Neural cell (in vitro differentiated cells): ENCODE measurements at regions not wholly inside any gene's neighbourhood (a gene's known extent, or its start where the extent isn't known, plus 50 kb on each side); places are given as distances from the start of the nearest gene placed in this dataset.
A peak's percentile ranks its signal among the peaks of the same experiment; 100 is the strongest.

Experiments used
- H2AFZ ChIP-seq: fragments of 200-600, 300-800 bp; sonication (generic), shearing (Covaris generic); 2 replicates; pipeline ENCODE4 v1.6.0; 2014; ENCODE audit warnings: low read depth, mild to moderate bottlenecking, antibody characterized with exemption, low read length, moderate library complexity
- H3F3A ChIP-seq: fragments of 200-600 bp; shearing (Covaris generic); 2 replicates; pipeline ENCODE4 v1.6.1; 2016; ENCODE audit warnings: mild to moderate bottlenecking, moderate library complexity, mixed read lengths, antibody characterized with exemption, low read length; ENCODE audit not compliant: insufficient read depth, poor library complexity, severe bottlenecking
- H3K27ac ChIP-seq: fragments of 200-600, 300-800 bp; sonication (generic), shearing (Covaris generic); 2 replicates; pipeline ENCODE4 v1.5.1; 2014; ENCODE audit warnings: mild to moderate bottlenecking, low read length, moderate library complexity
- H3K27me3 ChIP-seq: fragments of 300-800, 200-600 bp; sonication (generic), shearing (Covaris generic); 2 replicates; pipeline ENCODE4 v1.6.0; 2014; ENCODE audit warnings: mild to moderate bottlenecking, low read depth, low read length, moderate library complexity; ENCODE audit not compliant: insufficient read depth
- H3K36me3 ChIP-seq: fragments of 300-800, 200-600 bp; sonication (generic), shearing (Covaris generic); 2 replicates; pipeline ENCODE4 v1.5.1; 2014; ENCODE audit warnings: mild to moderate bottlenecking, antibody characterized with exemption, low read length, moderate library complexity; ENCODE audit not compliant: insufficient read depth
- H3K4me2 ChIP-seq: fragments of 300-800, 200-600 bp; sonication (generic), shearing (Covaris generic); 2 replicates; pipeline ENCODE4 v1.6.0; 2014; ENCODE audit warnings: mild to moderate bottlenecking, low read length
- H3K4me3 ChIP-seq: fragments of 300-800, 200-600 bp; sonication (generic), shearing (Covaris generic); 2 replicates; pipeline ENCODE4 v1.5.1; 2014; ENCODE audit warnings: mild to moderate bottlenecking, low read length, moderate library complexity
- H3K79me2 ChIP-seq: fragments of 200-600 bp; shearing (Covaris generic); replicated peaks from 2 replicates; pipeline ENCODE4 v1.6.0; 2014; ENCODE audit warnings: mild to moderate bottlenecking, low read length, moderate library complexity; ENCODE audit not compliant: insufficient read depth
- H3K9ac ChIP-seq: fragments of 300-800, 200-600 bp; sonication (generic), shearing (Covaris generic); 2 replicates; pipeline ENCODE4 v1.6.1; 2016; ENCODE audit warnings: mild to moderate bottlenecking, low read length, mixed read lengths
- H3K9me2 ChIP-seq: fragments of 200-600 bp; shearing (Covaris generic); 2 replicates; pipeline ENCODE4 v1.6.1; 2016; ENCODE audit warnings: mild to moderate bottlenecking, low read length, mixed read lengths; ENCODE audit not compliant: insufficient read depth
- H3K9me3 ChIP-seq: fragments of 200-600, 300-800 bp; sonication (generic), shearing (Covaris generic); 2 replicates; pipeline ENCODE4 v1.6.1; 2016; ENCODE audit warnings: mild to moderate bottlenecking, mixed run types, low read length, moderate library complexity, mixed read lengths
- H4K20me1 ChIP-seq: fragments of 200-600 bp; shearing (Covaris generic); 2 replicates; pipeline ENCODE4 v1.6.1; 2016; ENCODE audit warnings: mild to moderate bottlenecking, mixed run types; ENCODE audit not compliant: insufficient read depth
- EP300 ChIP-seq: fragments of 450-650 bp; conservative IDR thresholded peaks from 2 replicates; pipeline ENCODE4 v1.6.1; 2014; ENCODE audit warnings: antibody characterized with exemption, mild to moderate bottlenecking, moderate library complexity; ENCODE audit not compliant: poor library complexity, severe bottlenecking
- EZH2 ChIP-seq: fragments of 200-600, 300-800 bp; shearing (Covaris generic), sonication (generic); IDR thresholded peaks from 2 replicates; pipeline ENCODE4 v1.6.1; 2014; ENCODE audit warnings: antibody characterized with exemption, low read length, borderline replicate concordance, mild to moderate bottlenecking; ENCODE audit not compliant: insufficient read depth, poor library complexity, severe bottlenecking
- MXI1 ChIP-seq: fragments of 450-650 bp; conservative IDR thresholded peaks from 2 replicates; pipeline ENCODE4 v1.6.1; 2014; ENCODE audit warnings: antibody characterized with exemption, mild to moderate bottlenecking; ENCODE audit not compliant: poor library complexity, severe bottlenecking
- POLR2AphosphoS5 ChIP-seq: IDR thresholded peaks from 2 replicates; pipeline ENCODE4 v1.6.1; 2012
- RAD21 ChIP-seq: fragments of 450-650 bp; conservative IDR thresholded peaks from 2 replicates; pipeline ENCODE4 v1.6.1; 2014; ENCODE audit warnings: antibody characterized with exemption, mild to moderate bottlenecking, moderate library complexity
- SMC3 ChIP-seq: fragments of 450-650 bp; conservative IDR thresholded peaks from 2 replicates; pipeline ENCODE4 v1.6.1; 2014; ENCODE audit warnings: antibody characterized with exemption, mild to moderate bottlenecking, moderate library complexity; ENCODE audit not compliant: poor library complexity
- TAF1 ChIP-seq: IDR thresholded peaks from 2 replicates; pipeline ENCODE4 v1.6.1; 2012; ENCODE audit warnings: low read depth
- TF ChIP-seq, protein P1 (sequence below): fragments of 450-650 bp; IDR thresholded peaks from 2 replicates; pipeline ENCODE4 v1.5.1; 2014; ENCODE audit warnings: antibody characterized with exemption, mild to moderate bottlenecking, moderate library complexity; ENCODE audit not compliant: poor library complexity, severe bottlenecking
- TF ChIP-seq, protein P2 (sequence below): IDR thresholded peaks from 2 replicates; pipeline ENCODE4 v1.6.1; 2012; ENCODE audit warnings: borderline replicate concordance

DNA sequence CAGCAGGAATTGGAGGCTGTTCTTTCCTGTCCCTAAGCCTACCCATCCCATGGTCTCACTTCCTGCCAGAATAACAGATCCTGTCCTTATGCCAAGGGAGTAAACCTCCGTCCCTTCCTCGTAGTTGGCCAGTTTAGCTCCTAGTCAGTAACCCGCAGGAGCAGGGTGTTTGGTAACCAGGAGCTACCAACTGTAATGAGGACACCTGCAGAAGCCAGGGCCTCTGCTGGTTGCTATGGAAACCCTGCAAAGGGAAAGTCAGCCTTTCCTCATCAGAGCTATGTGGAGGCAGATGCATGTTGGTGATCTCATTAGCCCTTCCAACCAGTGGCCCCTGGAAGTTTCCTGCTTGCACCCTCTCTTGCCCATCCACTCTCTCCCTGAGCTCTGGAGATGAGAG, 368.2 kb upstream of the SULF2 start:
- Histone ChIP-seq H3K9me3 (no peaks in the 10 kb centered on the region), H3K27me3 (no peaks in the 10 kb centered on the region), H2AFZ (no peak overlapping the region), H3K9me2 (no peaks in the 10 kb centered on the region), H3K79me2 (no peaks in the 10 kb centered on the region), H3F3A (no peaks in the 10 kb centered on the region), H3K36me3 (no peaks in the 10 kb centered on the region), H3K4me2 (no peak overlapping the region), H4K20me1 (no peaks in the 10 kb centered on the region), H3K27ac (peak overlapping the region; percentile 48), H3K4me3 (peak overlapping the region; percentile 5), H3K9ac (peak overlapping the region; percentile 20)
- TF ChIP-seq POLR2AphosphoS5 (peak; percentile 46), MXI1 (no peak), TAF1 (no peak), EP300 (peak; percentile 56), SMC3 (no peak), EZH2 (no peak), RAD21 (no peak)
- TF ChIP-seq, protein P1, sequence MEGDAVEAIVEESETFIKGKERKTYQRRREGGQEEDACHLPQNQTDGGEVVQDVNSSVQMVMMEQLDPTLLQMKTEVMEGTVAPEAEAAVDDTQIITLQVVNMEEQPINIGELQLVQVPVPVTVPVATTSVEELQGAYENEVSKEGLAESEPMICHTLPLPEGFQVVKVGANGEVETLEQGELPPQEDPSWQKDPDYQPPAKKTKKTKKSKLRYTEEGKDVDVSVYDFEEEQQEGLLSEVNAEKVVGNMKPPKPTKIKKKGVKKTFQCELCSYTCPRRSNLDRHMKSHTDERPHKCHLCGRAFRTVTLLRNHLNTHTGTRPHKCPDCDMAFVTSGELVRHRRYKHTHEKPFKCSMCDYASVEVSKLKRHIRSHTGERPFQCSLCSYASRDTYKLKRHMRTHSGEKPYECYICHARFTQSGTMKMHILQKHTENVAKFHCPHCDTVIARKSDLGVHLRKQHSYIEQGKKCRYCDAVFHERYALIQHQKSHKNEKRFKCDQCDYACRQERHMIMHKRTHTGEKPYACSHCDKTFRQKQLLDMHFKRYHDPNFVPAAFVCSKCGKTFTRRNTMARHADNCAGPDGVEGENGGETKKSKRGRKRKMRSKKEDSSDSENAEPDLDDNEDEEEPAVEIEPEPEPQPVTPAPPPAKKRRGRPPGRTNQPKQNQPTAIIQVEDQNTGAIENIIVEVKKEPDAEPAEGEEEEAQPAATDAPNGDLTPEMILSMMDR, result no peak
- TF ChIP-seq, protein P2, sequence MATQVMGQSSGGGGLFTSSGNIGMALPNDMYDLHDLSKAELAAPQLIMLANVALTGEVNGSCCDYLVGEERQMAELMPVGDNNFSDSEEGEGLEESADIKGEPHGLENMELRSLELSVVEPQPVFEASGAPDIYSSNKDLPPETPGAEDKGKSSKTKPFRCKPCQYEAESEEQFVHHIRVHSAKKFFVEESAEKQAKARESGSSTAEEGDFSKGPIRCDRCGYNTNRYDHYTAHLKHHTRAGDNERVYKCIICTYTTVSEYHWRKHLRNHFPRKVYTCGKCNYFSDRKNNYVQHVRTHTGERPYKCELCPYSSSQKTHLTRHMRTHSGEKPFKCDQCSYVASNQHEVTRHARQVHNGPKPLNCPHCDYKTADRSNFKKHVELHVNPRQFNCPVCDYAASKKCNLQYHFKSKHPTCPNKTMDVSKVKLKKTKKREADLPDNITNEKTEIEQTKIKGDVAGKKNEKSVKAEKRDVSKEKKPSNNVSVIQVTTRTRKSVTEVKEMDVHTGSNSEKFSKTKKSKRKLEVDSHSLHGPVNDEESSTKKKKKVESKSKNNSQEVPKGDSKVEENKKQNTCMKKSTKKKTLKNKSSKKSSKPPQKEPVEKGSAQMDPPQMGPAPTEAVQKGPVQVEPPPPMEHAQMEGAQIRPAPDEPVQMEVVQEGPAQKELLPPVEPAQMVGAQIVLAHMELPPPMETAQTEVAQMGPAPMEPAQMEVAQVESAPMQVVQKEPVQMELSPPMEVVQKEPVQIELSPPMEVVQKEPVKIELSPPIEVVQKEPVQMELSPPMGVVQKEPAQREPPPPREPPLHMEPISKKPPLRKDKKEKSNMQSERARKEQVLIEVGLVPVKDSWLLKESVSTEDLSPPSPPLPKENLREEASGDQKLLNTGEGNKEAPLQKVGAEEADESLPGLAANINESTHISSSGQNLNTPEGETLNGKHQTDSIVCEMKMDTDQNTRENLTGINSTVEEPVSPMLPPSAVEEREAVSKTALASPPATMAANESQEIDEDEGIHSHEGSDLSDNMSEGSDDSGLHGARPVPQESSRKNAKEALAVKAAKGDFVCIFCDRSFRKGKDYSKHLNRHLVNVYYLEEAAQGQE, result peak; percentile 36

DNA sequence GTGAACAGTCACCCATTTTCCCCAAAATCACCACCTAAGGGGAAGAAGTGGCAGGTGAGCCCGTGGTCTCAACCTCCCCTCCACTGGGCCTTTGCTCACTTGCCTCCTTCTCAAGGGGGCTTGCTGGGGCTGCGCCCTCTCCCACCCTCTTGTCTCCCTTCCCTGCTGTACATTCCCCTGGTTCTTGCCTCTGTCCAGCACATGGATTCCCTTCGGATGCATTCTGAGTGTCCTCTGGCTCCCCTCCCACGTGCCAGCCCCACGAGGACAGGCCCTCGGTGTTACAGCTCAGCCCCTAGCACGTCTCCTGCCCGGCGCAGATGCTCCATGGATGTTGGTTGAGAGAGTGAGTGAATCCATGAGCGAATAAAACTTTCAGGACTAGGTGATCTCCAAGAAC, 367.8 kb upstream of the SULF2 start:
- H3K27ac ChIP-seq, result peak overlapping the region; percentile 36
- no peaks in the 10 kb centered on the region for H4K20me1 ChIP-seq
- no peak overlapping the region for H3K4me2 ChIP-seq

More for the DNA sequence above, 367.8 kb upstream of the SULF2 start:
- H3F3A ChIP-seq, result no peaks in the 10 kb centered on the region
- no peak for TF ChIP-seq POLR2AphosphoS5
- TF ChIP-seq, protein P1, result no peak
- TF ChIP-seq, protein P2, result no peak
- TF ChIP-seq EZH2, result no peak
- no peak for TF ChIP-seq RAD21
- TF ChIP-seq MXI1, result no peak
- no peak for TF ChIP-seq TAF1
- TF ChIP-seq EP300, result no peak
- TF ChIP-seq SMC3, result no peak
- H3K4me3 ChIP-seq, result peak overlapping the region; percentile 5
- no peaks in the 10 kb centered on the region for H3K27me3 ChIP-seq
- H3K79me2 ChIP-seq, result no peaks in the 10 kb centered on the region
- H3K9me3 ChIP-seq, result no peaks in the 10 kb centered on the region
- H2AFZ ChIP-seq, result no peak overlapping the region
- no peaks in the 10 kb centered on the region for H3K9me2 ChIP-seq
- H3K36me3 ChIP-seq, result no peaks in the 10 kb centered on the region
- peak overlapping the region; percentile 20 for H3K9ac ChIP-seq
